Hepatocyte (in vitro differentiated cells): ENCODE measurements at regions not wholly inside any gene's neighbourhood (a gene's known extent, or its start where the extent isn't known, plus 50 kb on each side); places are given as distances from the start of the nearest gene placed in this dataset.

Experiments
- DNase-seq: peaks from one replicate; pipeline ENCODE4 v3.0.0-alpha.2; 2016; ENCODE audit warnings: low spot score
- H2AFZ ChIP-seq: fragments of 200-600 bp; sonication (generic); 2 replicates; pipeline ENCODE4 v1.6.0; 2016; ENCODE audit warnings: antibody characterized with exemption, mild to moderate bottlenecking
- H3K27ac ChIP-seq: fragments of 200-600 bp; sonication (generic); 2 replicates; pipeline ENCODE4 v1.5.1; 2016; ENCODE audit warnings: mild to moderate bottlenecking
- H3K27me3 ChIP-seq: fragments of 200-600 bp; sonication (generic); 2 replicates; pipeline ENCODE4 v1.6.1; 2016
- H3K36me3 ChIP-seq: fragments of 200-600 bp; sonication (generic); replicated peaks from 2 replicates; pipeline ENCODE4 v1.5.1; 2016; ENCODE audit warnings: low read depth; ENCODE audit not compliant: insufficient read depth
- H3K4me1 ChIP-seq: fragments of 200-600 bp; sonication (generic); 2 replicates; pipeline ENCODE4 v1.5.1; 2016; ENCODE audit warnings: mild to moderate bottlenecking, moderate library complexity; ENCODE audit not compliant: insufficient read depth
- H3K4me2 ChIP-seq: fragments of 200-600 bp; sonication (generic); 2 replicates; pipeline ENCODE4 v1.6.0; 2016
- H3K4me3 ChIP-seq: fragments of 200-600 bp; sonication (generic); 2 replicates; pipeline ENCODE4 v1.5.1; 2016; ENCODE audit warnings: mild to moderate bottlenecking
- H3K79me2 ChIP-seq: fragments of 200-600 bp; sonication (generic); 2 replicates; pipeline ENCODE4 v1.6.0; 2017; ENCODE audit warnings: mild to moderate bottlenecking
- H3K9me2 ChIP-seq: fragments of 200-600 bp; sonication (generic); replicated peaks from 2 replicates; pipeline ENCODE4 v1.6.0; 2017; ENCODE audit warnings: mild to moderate bottlenecking; ENCODE audit not compliant: insufficient read depth
- H3K9me3 ChIP-seq: fragments of 200-600 bp; sonication (generic); 2 replicates; pipeline ENCODE4 v1.5.1; 2016; ENCODE audit warnings: low read depth, mild to moderate bottlenecking
- H4K20me1 ChIP-seq: fragments of 200-600 bp; sonication (generic); 2 replicates; pipeline ENCODE4 v1.6.0; 2016; ENCODE audit warnings: mild to moderate bottlenecking; ENCODE audit not compliant: insufficient read depth, poor library complexity, severe bottlenecking
- CTCF ChIP-seq: fragments of 200-600 bp; sonication (generic); IDR thresholded peaks from 2 replicates; pipeline ENCODE4 v1.5.1; 2016; ENCODE audit warnings: antibody characterized with exemption, mild to moderate bottlenecking; ENCODE audit not compliant: poor library complexity
- EZH2 ChIP-seq: fragments of 200-600 bp; sonication (generic); IDR thresholded peaks from 2 replicates; pipeline ENCODE4 v1.6.1; 2016; ENCODE audit warnings: antibody characterized with exemption, mild to moderate bottlenecking, borderline replicate concordance
- EZH2phosphoT487 ChIP-seq: fragments of 200-600 bp; sonication (generic); IDR thresholded peaks from one replicate; pipeline ENCODE4 v1.6.1; 2018; ENCODE audit warnings: antibody characterized with exemption, mild to moderate bottlenecking, low read depth, moderate library complexity; ENCODE audit not compliant: unreplicated experiment, severe bottlenecking
- WGBS: methylation state at CpG from one replicate; pipeline ENCODE4 v1.1.6; 2016; ENCODE audit warnings: low lambda C conversion rate; ENCODE audit errors: missing lambda C conversion rate; 5-methylcytosine and 5-hydroxymethylcytosine counted together

GRCh38 chr7:112699725-112700513 is 90.3 kb downstream of the TMEM168 start:
- no peak for DNase-seq
- H3K36me3 ChIP-seq: no peaks in the 10 kb centered on the region

GRCh38 chr7:112701456-112701855 is 88.7 kb downstream of the TMEM168 start:
- H3K4me1 ChIP-seq: no peaks in the 10 kb centered on the region
- H3K79me2 ChIP-seq: no peaks in the 10 kb centered on the region
- no peaks in the 10 kb centered on the region for H3K9me2 ChIP-seq
- no peaks in the 10 kb centered on the region for H3K9me3 ChIP-seq
- H3K36me3 ChIP-seq: no peaks in the 10 kb centered on the region
- H4K20me1 ChIP-seq: no peaks in the 10 kb centered on the region
- H3K4me2 ChIP-seq: no peak overlapping the region
- H3K4me3 ChIP-seq: no peak overlapping the region
- WGBS: 72% methylated on average over 3 of the region's 3 CpGs
- TF ChIP-seq EZH2phosphoT487 (no peak), CTCF (no peak), EZH2 (no peak)
- peak; percentile 16 for DNase-seq
- no peak overlapping the region for H2AFZ ChIP-seq
- no peaks in the 10 kb centered on the region for H3K27me3 ChIP-seq
- peak overlapping the region; percentile 5 for H3K27ac ChIP-seq

More at GRCh38 chr7:112699725-112700513, 90.3 kb downstream of the TMEM168 start:
- Histone ChIP-seq H3K27me3 (no peaks in the 10 kb centered on the region), H3K9me3 (no peaks in the 10 kb centered on the region), H2AFZ (no peak overlapping the region), H3K4me3 (no peak overlapping the region), H3K4me2 (no peak overlapping the region), H3K27ac (no peak overlapping the region), H3K4me1 (no peaks in the 10 kb centered on the region), H3K79me2 (no peaks in the 10 kb centered on the region), H3K9me2 (no peaks in the 10 kb centered on the region), H4K20me1 (no peaks in the 10 kb centered on the region)
- no peak for TF ChIP-seq CTCF
- TF ChIP-seq EZH2phosphoT487: no peak
- no peak for TF ChIP-seq EZH2
- WGBS: 51% methylated on average over 4 of the region's 4 CpGs

- Histone ChIP-seq H2AFZ (no peak overlapping the region), H3K27me3 (no peaks in the 10 kb centered on the region), H4K20me1 (no peaks in the 10 kb centered on the region), H3K4me3 (no peak overlapping the region), H3K4me1 (no peaks in the 10 kb centered on the region), H3K79me2 (no peaks in the 10 kb centered on the region), H3K4me2 (no peak overlapping the region), H3K9me3 (no peaks in the 10 kb centered on the region), H3K27ac (no peak overlapping the region), H3K36me3 (no peaks in the 10 kb centered on the region), H3K9me2 (no peaks in the 10 kb centered on the region)
- DNase-seq: no peak
- TF ChIP-seq CTCF (no peak), EZH2 (no peak), EZH2phosphoT487 (no peak)
- 41% methylated on average over 2 of the region's 2 CpGs for WGBS
Measured at GRCh38 chr7:112707655-112708054, 82.5 kb downstream of the TMEM168 start.
